ENCODE measurements at regions not wholly inside any gene's neighbourhood (a gene's known extent, or its start where the extent isn't known, plus 50 kb on each side); places are given as distances from the start of the nearest gene placed in this dataset.

- H3K27me3 ChIP-seq (replicated peaks in 2 of 5; ENCODE audit: control insufficient read depth in 4 of 5, insufficient read depth in 5 of 5, low read length in 4 of 5), result no peaks in the 10 kb centered on the region
- POLR2A ChIA-PET, result no interaction called here
- CTCF ChIA-PET, result no interaction called here
- H3K4me3 ChIP-seq (ENCODE audit: control insufficient read depth in 1 of 7, extremely low read depth in 1 of 7, insufficient read depth in 4 of 7, low read depth in 2 of 7, low read length in 6 of 7), result no peak overlapping the region
- H3K36me3 ChIP-seq (ENCODE audit: control insufficient read depth in 4 of 4, insufficient read depth in 4 of 4, low read length in 3 of 4), result no peaks in the 10 kb centered on the region
- H3K27ac ChIP-seq (ENCODE audit: insufficient read depth in 1 of 2, low read depth in 1 of 2, low read length in 2 of 2, poor library complexity in 1 of 2, severe bottlenecking in 2 of 2), result no peak overlapping the region
- H3K4me1 ChIP-seq (ENCODE audit: control extremely low read depth in 1 of 4, control insufficient read depth in 4 of 4, insufficient read depth in 4 of 4, low read length in 3 of 4), result peaks cover 0 to 2% (median under 1%) of the 10 kb centered on the region in 4 experiments
- peaks cover 0 to 3% (median 0%) of the 10 kb centered on the region in 5 experiments for H3K9me3 ChIP-seq (ENCODE audit: control extremely low read depth in 1 of 5, control insufficient read depth in 4 of 5, insufficient read depth in 2 of 5, low read depth in 1 of 5, low read length in 4 of 5)
- DNase-seq, result peak in 2 of 3 donors; percentile 33 to 48
Observed at GRCh38 chr5:18329328-18329727, 695.1 kb downstream of the TAF11L14 start.

GRCh38 chr5:18333841-18334240 is 699.6 kb downstream of the TAF11L14 start:
- H3K36me3 ChIP-seq (ENCODE audit: control insufficient read depth in 4 of 4, insufficient read depth in 4 of 4, low read length in 3 of 4), result no peaks in the 10 kb centered on the region
- H3K27ac ChIP-seq (ENCODE audit: insufficient read depth in 1 of 2, low read depth in 1 of 2, low read length in 2 of 2, poor library complexity in 1 of 2, severe bottlenecking in 2 of 2), result no peak overlapping the region
- H3K4me1 ChIP-seq (ENCODE audit: control extremely low read depth in 1 of 4, control insufficient read depth in 4 of 4, insufficient read depth in 4 of 4, low read length in 3 of 4), result peaks cover 0 to 1% (median 0%) of the 10 kb centered on the region in 4 experiments
- WGBS (ENCODE audit: insufficient coverage), result no CpG with 5 or more reads among the region's 1 CpG
- no peak overlapping the region for H3K4me3 ChIP-seq (ENCODE audit: control insufficient read depth in 1 of 7, extremely low read depth in 1 of 7, insufficient read depth in 4 of 7, low read depth in 2 of 7, low read length in 6 of 7)
- H3K27me3 ChIP-seq (replicated peaks in 2 of 5; ENCODE audit: control insufficient read depth in 4 of 5, insufficient read depth in 5 of 5, low read length in 4 of 5), result no peaks in the 10 kb centered on the region
- no peaks in the 10 kb centered on the region for H3K9me3 ChIP-seq (ENCODE audit: control extremely low read depth in 1 of 5, control insufficient read depth in 4 of 5, insufficient read depth in 2 of 5, low read depth in 1 of 5, low read length in 4 of 5)
- no peak for DNase-seq
- ChIA-PET CTCF (no interaction called here), POLR2A (no interaction called here)

GRCh38 chr5:18334949-18335348 is 700.7 kb downstream of the TAF11L14 start:
- H3K36me3 ChIP-seq (ENCODE audit: control insufficient read depth in 4 of 4, insufficient read depth in 4 of 4, low read length in 3 of 4), result no peaks in the 10 kb centered on the region
- no CpG with 5 or more reads among the region's 5 CpGs for WGBS (ENCODE audit: insufficient coverage)
- peaks cover 0 to 1% (median 0%) of the 10 kb centered on the region in 4 experiments for H3K4me1 ChIP-seq (ENCODE audit: control extremely low read depth in 1 of 4, control insufficient read depth in 4 of 4, insufficient read depth in 4 of 4, low read length in 3 of 4)
- H3K9me3 ChIP-seq (ENCODE audit: control extremely low read depth in 1 of 5, control insufficient read depth in 4 of 5, insufficient read depth in 2 of 5, low read depth in 1 of 5, low read length in 4 of 5), result no peaks in the 10 kb centered on the region
- no peak overlapping the region for H3K4me3 ChIP-seq (ENCODE audit: control insufficient read depth in 1 of 7, extremely low read depth in 1 of 7, insufficient read depth in 4 of 7, low read depth in 2 of 7, low read length in 6 of 7)
- POLR2A ChIA-PET, result no interaction called here
- CTCF ChIA-PET, result no interaction called here
- H3K27me3 ChIP-seq (replicated peaks in 2 of 5; ENCODE audit: control insufficient read depth in 4 of 5, insufficient read depth in 5 of 5, low read length in 4 of 5), result no peaks in the 10 kb centered on the region
- no peak for DNase-seq
- no peak overlapping the region for H3K27ac ChIP-seq (ENCODE audit: insufficient read depth in 1 of 2, low read depth in 1 of 2, low read length in 2 of 2, poor library complexity in 1 of 2, severe bottlenecking in 2 of 2)

- ChIA-PET POLR2A (no interaction called here), CTCF (no interaction called here)
- 95% methylated on average over 2 of the region's 3 CpGs for WGBS (ENCODE audit: insufficient coverage)
- Histone ChIP-seq H3K36me3 (ENCODE audit: control insufficient read depth in 4 of 4, insufficient read depth in 4 of 4, low read length in 3 of 4) (no peaks in the 10 kb centered on the region), H3K27me3 (replicated peaks in 2 of 5; ENCODE audit: control insufficient read depth in 4 of 5, insufficient read depth in 5 of 5, low read length in 4 of 5) (no peaks in the 10 kb centered on the region), H3K9me3 (ENCODE audit: control extremely low read depth in 1 of 5, control insufficient read depth in 4 of 5, insufficient read depth in 2 of 5, low read depth in 1 of 5, low read length in 4 of 5) (no peaks in the 10 kb centered on the region), H3K4me1 (ENCODE audit: control extremely low read depth in 1 of 4, control insufficient read depth in 4 of 4, insufficient read depth in 4 of 4, low read length in 3 of 4) (no peaks in the 10 kb centered on the region), H3K27ac (ENCODE audit: insufficient read depth in 1 of 2, low read depth in 1 of 2, low read length in 2 of 2, poor library complexity in 1 of 2, severe bottlenecking in 2 of 2) (no peak overlapping the region), H3K4me3 (ENCODE audit: control insufficient read depth in 1 of 7, extremely low read depth in 1 of 7, insufficient read depth in 4 of 7, low read depth in 2 of 7, low read length in 6 of 7) (no peak overlapping the region)
- no peak for DNase-seq
Observed at GRCh38 chr5:18354828-18355227, 720.6 kb downstream of the TAF11L14 start.

- no peak for DNase-seq
- Histone ChIP-seq H3K27me3 (replicated peaks in 2 of 5; ENCODE audit: control insufficient read depth in 4 of 5, insufficient read depth in 5 of 5, low read length in 4 of 5) (no peaks in the 10 kb centered on the region), H3K4me1 (ENCODE audit: control extremely low read depth in 1 of 4, control insufficient read depth in 4 of 4, insufficient read depth in 4 of 4, low read length in 3 of 4) (no peaks in the 10 kb centered on the region), H3K36me3 (ENCODE audit: control insufficient read depth in 4 of 4, insufficient read depth in 4 of 4, low read length in 3 of 4) (no peaks in the 10 kb centered on the region), H3K27ac (ENCODE audit: insufficient read depth in 1 of 2, low read depth in 1 of 2, low read length in 2 of 2, poor library complexity in 1 of 2, severe bottlenecking in 2 of 2) (no peak overlapping the region), H3K9me3 (ENCODE audit: control extremely low read depth in 1 of 5, control insufficient read depth in 4 of 5, insufficient read depth in 2 of 5, low read depth in 1 of 5, low read length in 4 of 5) (no peaks in the 10 kb centered on the region), H3K4me3 (ENCODE audit: control insufficient read depth in 1 of 7, extremely low read depth in 1 of 7, insufficient read depth in 4 of 7, low read depth in 2 of 7, low read length in 6 of 7) (no peak overlapping the region)
- WGBS (ENCODE audit: insufficient coverage), result 100% methylated on average over 4 of the region's 4 CpGs
- ChIA-PET CTCF (no interaction called here), POLR2A (no interaction called here)
Observed at GRCh38 chr5:18357486-18357885, 723.2 kb downstream of the TAF11L14 start.

- CTCF ChIA-PET, result no interaction called here
- Histone ChIP-seq H3K36me3 (ENCODE audit: control insufficient read depth in 4 of 4, insufficient read depth in 4 of 4, low read length in 3 of 4) (no peaks in the 10 kb centered on the region), H3K27me3 (replicated peaks in 2 of 5; ENCODE audit: control insufficient read depth in 4 of 5, insufficient read depth in 5 of 5, low read length in 4 of 5) (no peaks in the 10 kb centered on the region), H3K4me1 (ENCODE audit: control extremely low read depth in 1 of 4, control insufficient read depth in 4 of 4, insufficient read depth in 4 of 4, low read length in 3 of 4) (no peaks in the 10 kb centered on the region), H3K4me3 (ENCODE audit: control insufficient read depth in 1 of 7, extremely low read depth in 1 of 7, insufficient read depth in 4 of 7, low read depth in 2 of 7, low read length in 6 of 7) (no peak overlapping the region), H3K27ac (ENCODE audit: insufficient read depth in 1 of 2, low read depth in 1 of 2, low read length in 2 of 2, poor library complexity in 1 of 2, severe bottlenecking in 2 of 2) (no peak overlapping the region), H3K9me3 (ENCODE audit: control extremely low read depth in 1 of 5, control insufficient read depth in 4 of 5, insufficient read depth in 2 of 5, low read depth in 1 of 5, low read length in 4 of 5) (no peaks in the 10 kb centered on the region)
- POLR2A ChIA-PET, result no interaction called here
- WGBS (ENCODE audit: insufficient coverage), result 100% methylated on average over 4 of the region's 8 CpGs
- DNase-seq, result no peak
Observed at GRCh38 chr5:18366234-18366633, 732.0 kb downstream of the TAF11L14 start.

GRCh38 chr5:18370531-18370930 is 736.3 kb downstream of the TAF11L14 start:
- Histone ChIP-seq H3K36me3 (ENCODE audit: control insufficient read depth in 4 of 4, insufficient read depth in 4 of 4, low read length in 3 of 4) (no peaks in the 10 kb centered on the region), H3K4me1 (ENCODE audit: control extremely low read depth in 1 of 4, control insufficient read depth in 4 of 4, insufficient read depth in 4 of 4, low read length in 3 of 4) (no peaks in the 10 kb centered on the region), H3K9me3 (ENCODE audit: control extremely low read depth in 1 of 5, control insufficient read depth in 4 of 5, insufficient read depth in 2 of 5, low read depth in 1 of 5, low read length in 4 of 5) (no peaks in the 10 kb centered on the region), H3K27ac (ENCODE audit: insufficient read depth in 1 of 2, low read depth in 1 of 2, low read length in 2 of 2, poor library complexity in 1 of 2, severe bottlenecking in 2 of 2) (no peak overlapping the region), H3K27me3 (replicated peaks in 2 of 5; ENCODE audit: control insufficient read depth in 4 of 5, insufficient read depth in 5 of 5, low read length in 4 of 5) (no peaks in the 10 kb centered on the region), H3K4me3 (ENCODE audit: control insufficient read depth in 1 of 7, extremely low read depth in 1 of 7, insufficient read depth in 4 of 7, low read depth in 2 of 7, low read length in 6 of 7) (no peak overlapping the region)
- ChIA-PET CTCF (no interaction called here), POLR2A (no interaction called here)
- WGBS (ENCODE audit: insufficient coverage), result no CpG with 5 or more reads among the region's 3 CpGs
- no peak for DNase-seq
